GM18499 (cell line): ENCODE measurements at regions not wholly inside any gene's neighbourhood (a gene's known extent, or its start where the extent isn't known, plus 50 kb on each side); places are given as distances from the start of the nearest gene placed in this dataset.
A peak's percentile ranks its signal among the peaks of the same experiment; 100 is the strongest.

Experiments used
- ATAC-seq: cut with Tn5 transposase; IDR thresholded peaks from one replicate; pipeline ENCODE4 v1.9.1; 2021; ENCODE audit warnings: moderate number of reproducible peaks; ENCODE audit not compliant: insufficient read depth, unreplicated experiment

- ATAC-seq = no peak
Observed at GRCh38 chr5:98454904-98455303, 318.6 kb upstream of the RGMB start.

- no peak for ATAC-seq
Observed at GRCh38 chr5:98455665-98456064, 317.8 kb upstream of the RGMB start.

GRCh38 chr5:98458004-98458403, 315.5 kb upstream of the RGMB start:
- no peak for ATAC-seq

- no peak for ATAC-seq
Observed at GRCh38 chr5:98458726-98459125, 314.7 kb upstream of the RGMB start.

- no peak for ATAC-seq
Observed at GRCh38 chr5:98460536-98460935, 312.9 kb upstream of the RGMB start.

- no peak for ATAC-seq
Observed at GRCh38 chr5:98461485-98461884, 312.0 kb upstream of the RGMB start.

GRCh38 chr5:98463222-98463621, 310.2 kb upstream of the RGMB start:
- ATAC-seq = no peak

- ATAC-seq = no peak
Observed at GRCh38 chr5:98463676-98464075, 309.8 kb upstream of the RGMB start.

GRCh38 chr5:98464737-98465330, 308.6 kb upstream of the RGMB start:
- peak; percentile 66 for ATAC-seq

- ATAC-seq = no peak
Observed at GRCh38 chr5:98468188-98468869, 305.1 kb upstream of the RGMB start.

- no peak for ATAC-seq
Observed at GRCh38 chr5:98470747-98471146, 302.7 kb upstream of the RGMB start.

GRCh38 chr5:98471458-98471857, 302.0 kb upstream of the RGMB start:
- ATAC-seq = no peak

GRCh38 chr5:98474216-98474615, 299.2 kb upstream of the RGMB start:
- no peak for ATAC-seq

- no peak for ATAC-seq
Observed at GRCh38 chr5:98474782-98475181, 298.7 kb upstream of the RGMB start.

- no peak for ATAC-seq
Observed at GRCh38 chr5:98482321-98483300, 290.9 kb upstream of the RGMB start.

- no peak for ATAC-seq
Observed at GRCh38 chr5:98483301-98483685, 290.2 kb upstream of the RGMB start.

- no peak for ATAC-seq
Observed at GRCh38 chr5:98489021-98489420, 284.4 kb upstream of the RGMB start.

- ATAC-seq = no peak
Observed at GRCh38 chr5:98490348-98490747, 283.1 kb upstream of the RGMB start.

- ATAC-seq = no peak
Observed at GRCh38 chr5:98492258-98492657, 281.2 kb upstream of the RGMB start.

GRCh38 chr5:98497418-98497817, 276.0 kb upstream of the RGMB start:
- no peak for ATAC-seq

- ATAC-seq = no peak
Observed at GRCh38 chr5:98498028-98498427, 275.4 kb upstream of the RGMB start.
